Epithelial cell of esophagus (primary cell): ENCODE measurements at regions not wholly inside any gene's neighbourhood (a gene's known extent, or its start where the extent isn't known, plus 50 kb on each side); places are given as distances from the start of the nearest gene placed in this dataset.
A peak's percentile ranks its signal among the peaks of the same experiment; 100 is the strongest.

Experiments
- DNase-seq: peaks from one replicate; pipeline ENCODE4 v3.0.0; 2010; ENCODE audit warnings: low read depth
- H3K4me3 ChIP-seq: 2 replicates; pipeline ENCODE4 v1.5.1; 2011; ENCODE audit warnings: mild to moderate bottlenecking, low read length, control low read depth
- TF ChIP-seq, protein P1 (sequence below): IDR thresholded peaks from 2 replicates; pipeline ENCODE4 v1.5.1; 2011; ENCODE audit warnings: low read depth, mild to moderate bottlenecking, low read length, control low read depth, inconsistent platforms; ENCODE audit not compliant: insufficient read depth; ENCODE audit errors: missing control alignments

GRCh38 chr13:105814219-105814901 lies 721.1 kb downstream of the EFNB2 start:
- TF ChIP-seq, protein P1, sequence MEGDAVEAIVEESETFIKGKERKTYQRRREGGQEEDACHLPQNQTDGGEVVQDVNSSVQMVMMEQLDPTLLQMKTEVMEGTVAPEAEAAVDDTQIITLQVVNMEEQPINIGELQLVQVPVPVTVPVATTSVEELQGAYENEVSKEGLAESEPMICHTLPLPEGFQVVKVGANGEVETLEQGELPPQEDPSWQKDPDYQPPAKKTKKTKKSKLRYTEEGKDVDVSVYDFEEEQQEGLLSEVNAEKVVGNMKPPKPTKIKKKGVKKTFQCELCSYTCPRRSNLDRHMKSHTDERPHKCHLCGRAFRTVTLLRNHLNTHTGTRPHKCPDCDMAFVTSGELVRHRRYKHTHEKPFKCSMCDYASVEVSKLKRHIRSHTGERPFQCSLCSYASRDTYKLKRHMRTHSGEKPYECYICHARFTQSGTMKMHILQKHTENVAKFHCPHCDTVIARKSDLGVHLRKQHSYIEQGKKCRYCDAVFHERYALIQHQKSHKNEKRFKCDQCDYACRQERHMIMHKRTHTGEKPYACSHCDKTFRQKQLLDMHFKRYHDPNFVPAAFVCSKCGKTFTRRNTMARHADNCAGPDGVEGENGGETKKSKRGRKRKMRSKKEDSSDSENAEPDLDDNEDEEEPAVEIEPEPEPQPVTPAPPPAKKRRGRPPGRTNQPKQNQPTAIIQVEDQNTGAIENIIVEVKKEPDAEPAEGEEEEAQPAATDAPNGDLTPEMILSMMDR, result no peak
- DNase-seq, result peak; percentile 97
- no peak overlapping the region for H3K4me3 ChIP-seq

DNA sequence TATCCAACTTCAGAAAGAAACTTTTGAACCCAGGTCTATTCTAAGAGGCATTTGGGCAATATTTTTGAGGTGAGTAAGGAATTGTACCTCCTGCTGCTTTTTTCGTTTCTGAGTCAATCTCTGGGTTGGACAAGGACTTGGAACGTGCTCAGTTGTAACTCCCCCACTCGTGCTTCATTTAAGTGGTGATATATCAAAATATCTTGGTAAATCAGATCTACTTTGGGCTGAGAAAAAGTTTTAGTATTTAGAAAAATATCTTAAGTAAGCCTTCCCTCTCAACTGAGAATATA lies 728.9 kb downstream of the EFNB2 start:
- no peak for DNase-seq
- TF ChIP-seq, protein P1, result no peak
- H3K4me3 ChIP-seq, result no peak overlapping the region

GRCh38 chr13:105805892-105806627 lies 729.4 kb downstream of the EFNB2 start:
- DNase-seq, result no peak
- H3K4me3 ChIP-seq, result no peak overlapping the region
- TF ChIP-seq, protein P1, result no peak

DNA sequence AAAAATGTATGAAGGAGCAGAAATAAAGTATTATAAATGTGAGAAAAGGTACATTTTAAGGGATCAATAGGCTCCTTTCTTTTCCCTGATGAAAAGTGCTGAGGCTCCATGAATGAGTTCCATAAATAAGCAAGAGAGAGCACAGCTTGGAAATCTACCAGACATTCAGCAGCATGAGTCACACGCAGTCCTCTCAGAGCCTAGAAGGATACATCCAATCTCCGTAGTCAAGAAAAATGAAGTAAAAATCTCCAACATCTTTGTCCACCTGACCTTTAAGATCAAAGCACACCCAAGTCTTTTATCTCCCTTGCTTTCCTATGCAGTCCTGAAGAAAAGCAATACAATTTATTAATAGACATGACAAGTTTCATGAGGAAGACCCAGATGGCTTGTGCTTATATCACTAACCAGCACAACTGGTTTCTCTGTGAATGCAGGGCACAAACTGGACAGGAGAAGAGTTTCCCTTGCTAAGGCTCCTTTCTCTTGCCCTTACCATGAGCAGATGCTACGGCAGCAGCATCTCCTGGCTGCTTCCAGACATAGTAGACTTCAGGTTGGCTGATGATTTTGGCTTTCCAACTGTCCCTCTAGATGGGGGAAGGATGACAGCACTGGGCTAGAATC lies 730.8 kb downstream of the EFNB2 start:
- H3K4me3 ChIP-seq, result no peak overlapping the region
- peak; percentile 57 for DNase-seq
- TF ChIP-seq, protein P1, result no peak

DNA sequence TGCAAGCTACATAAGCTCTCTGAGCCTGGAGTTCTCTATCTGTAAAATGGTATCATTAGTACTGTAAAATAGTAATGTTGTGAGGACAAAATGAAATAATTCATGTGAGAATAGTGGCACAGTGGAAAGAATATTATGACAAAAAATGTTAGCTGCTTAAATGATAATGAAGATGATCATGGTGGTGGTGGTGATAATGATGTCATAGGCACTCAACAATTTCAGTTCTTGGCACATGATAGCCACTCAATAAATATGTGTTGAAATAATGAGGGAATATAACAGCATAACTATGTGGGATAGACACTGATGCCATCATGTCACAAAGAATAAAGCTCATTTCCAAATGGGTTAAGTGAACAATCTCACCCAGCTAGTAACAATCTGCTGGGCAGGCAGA lies 736.3 kb downstream of the EFNB2 start:
- TF ChIP-seq, protein P1, result no peak
- no peak overlapping the region for H3K4me3 ChIP-seq
- no peak for DNase-seq

GRCh38 chr13:105798541-105798940 lies 736.9 kb downstream of the EFNB2 start:
- TF ChIP-seq, protein P1, result no peak
- DNase-seq, result no peak
- H3K4me3 ChIP-seq, result no peak overlapping the region
